Fibroblast of villous mesenchyme (primary cell): ENCODE measurements at regions not wholly inside any gene's neighbourhood (a gene's known extent, or its start where the extent isn't known, plus 50 kb on each side); places are given as distances from the start of the nearest gene placed in this dataset.

Experiments used
- DNase-seq: peaks from one replicate; pipeline ENCODE4 v3.0.0-alpha.2; 2010; ENCODE audit warnings: low read depth
- H3K4me3 ChIP-seq: 2 replicates; pipeline ENCODE4 v1.5.1; 2011; ENCODE audit warnings: low read depth, mild to moderate bottlenecking, low read length
- TF ChIP-seq, protein P1 (sequence below): IDR thresholded peaks from 2 replicates; pipeline ENCODE4 v1.5.1; 2012; ENCODE audit warnings: low read depth, mild to moderate bottlenecking, low read length; ENCODE audit not compliant: insufficient read depth

DNA sequence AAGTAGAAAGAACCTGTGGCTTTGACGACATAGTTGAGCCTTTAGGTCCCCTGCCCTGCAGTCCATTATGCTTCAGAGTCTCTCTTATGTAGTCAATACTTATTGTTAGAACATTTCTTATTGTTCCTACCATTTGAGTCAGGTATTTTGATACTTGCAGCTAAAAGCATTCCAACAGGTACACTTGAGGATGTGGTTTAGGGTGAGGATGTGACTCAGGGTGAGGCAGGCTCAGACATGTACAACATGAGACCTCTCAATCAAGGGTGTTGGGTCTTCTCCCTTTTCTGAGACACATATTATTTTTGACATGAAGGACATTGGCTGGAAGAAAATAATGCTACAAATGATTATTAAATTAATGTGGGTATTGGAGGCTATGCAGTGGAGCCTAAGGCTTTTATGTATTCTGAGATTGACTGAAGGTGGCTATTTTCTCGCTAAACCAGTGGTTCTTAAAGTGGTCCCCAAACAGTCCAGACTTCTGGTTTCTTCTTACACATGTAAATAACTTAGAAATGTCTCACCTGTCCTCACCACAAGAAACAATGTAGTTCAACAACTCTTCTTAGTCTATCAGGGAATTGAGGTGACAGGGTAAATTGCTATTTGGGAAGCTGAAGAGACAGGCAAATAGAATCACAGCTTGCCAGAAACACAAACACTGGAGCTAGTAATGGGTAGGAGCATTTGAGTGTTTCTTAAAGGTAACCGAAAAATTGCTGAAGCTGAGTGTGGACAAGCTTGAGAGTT lies 135.5 kb upstream of the ZPLD1 start:
- DNase-seq: no peak
- no peak overlapping the region for H3K4me3 ChIP-seq
- TF ChIP-seq, protein P1, sequence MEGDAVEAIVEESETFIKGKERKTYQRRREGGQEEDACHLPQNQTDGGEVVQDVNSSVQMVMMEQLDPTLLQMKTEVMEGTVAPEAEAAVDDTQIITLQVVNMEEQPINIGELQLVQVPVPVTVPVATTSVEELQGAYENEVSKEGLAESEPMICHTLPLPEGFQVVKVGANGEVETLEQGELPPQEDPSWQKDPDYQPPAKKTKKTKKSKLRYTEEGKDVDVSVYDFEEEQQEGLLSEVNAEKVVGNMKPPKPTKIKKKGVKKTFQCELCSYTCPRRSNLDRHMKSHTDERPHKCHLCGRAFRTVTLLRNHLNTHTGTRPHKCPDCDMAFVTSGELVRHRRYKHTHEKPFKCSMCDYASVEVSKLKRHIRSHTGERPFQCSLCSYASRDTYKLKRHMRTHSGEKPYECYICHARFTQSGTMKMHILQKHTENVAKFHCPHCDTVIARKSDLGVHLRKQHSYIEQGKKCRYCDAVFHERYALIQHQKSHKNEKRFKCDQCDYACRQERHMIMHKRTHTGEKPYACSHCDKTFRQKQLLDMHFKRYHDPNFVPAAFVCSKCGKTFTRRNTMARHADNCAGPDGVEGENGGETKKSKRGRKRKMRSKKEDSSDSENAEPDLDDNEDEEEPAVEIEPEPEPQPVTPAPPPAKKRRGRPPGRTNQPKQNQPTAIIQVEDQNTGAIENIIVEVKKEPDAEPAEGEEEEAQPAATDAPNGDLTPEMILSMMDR: no peak

- H3K4me3 ChIP-seq: no peak overlapping the region
- TF ChIP-seq, protein P1: no peak
- DNase-seq: no peak
Observed at GRCh38 chr3:102301155-102301880, 133.5 kb upstream of the ZPLD1 start.

GRCh38 chr3:102302020-102302419 lies 132.8 kb upstream of the ZPLD1 start:
- H3K4me3 ChIP-seq: no peak overlapping the region
- no peak for DNase-seq
- TF ChIP-seq, protein P1: no peak

DNA sequence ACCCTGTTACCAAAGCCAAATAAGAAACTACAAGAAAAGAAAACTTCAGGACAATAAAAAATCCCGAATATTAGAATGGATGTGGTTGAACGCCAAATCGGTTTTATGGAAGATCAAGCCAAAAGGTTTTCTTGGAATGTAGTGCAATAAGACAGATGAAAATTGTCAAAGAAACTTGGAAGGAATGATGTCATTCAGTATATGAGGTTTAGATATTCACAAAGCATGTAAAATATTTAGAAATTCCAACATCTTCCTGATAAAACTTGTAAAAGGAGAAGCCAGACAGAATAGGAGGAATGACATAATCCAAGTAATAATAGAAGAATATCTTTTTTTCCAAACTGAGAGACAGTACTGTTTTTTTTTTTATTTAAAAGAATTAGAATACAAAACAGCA lies 130.3 kb upstream of the ZPLD1 start:
- no peak overlapping the region for H3K4me3 ChIP-seq
- no peak for DNase-seq
- TF ChIP-seq, protein P1: no peak

- TF ChIP-seq, protein P1: no peak
- no peak for DNase-seq
- H3K4me3 ChIP-seq: no peak overlapping the region
Observed at GRCh38 chr3:102307442-102307841, 127.4 kb upstream of the ZPLD1 start.

GRCh38 chr3:102329066-102329465 lies 105.7 kb upstream of the ZPLD1 start:
- DNase-seq: no peak
- no peak overlapping the region for H3K4me3 ChIP-seq
- TF ChIP-seq, protein P1: no peak
